PC-9 (cell line): ENCODE measurements at regions not wholly inside any gene's neighbourhood (a gene's known extent, or its start where the extent isn't known, plus 50 kb on each side); places are given as distances from the start of the nearest gene placed in this dataset.

Experiments
- BruUV-seq: library from RNA; stranded (reverse); fragments of 400-500 nt; replicated peaks from 2 replicates; lab custom pipeline; 2021; lab: Mats Ljungman, UMichigan
- CTCF ChIA-PET: fragments of 300-600 bp; sonication (Branson Sonifier 250); formaldehyde crosslinking; loops from one replicate; lab custom pipeline; 2022; ENCODE audit warnings: antibody characterized with exemption; lab: Charles Lee
- POLR2A ChIA-PET: fragments of 300-600 bp; sonication (Branson Sonifier 250); formaldehyde crosslinking; loops from one replicate; lab custom pipeline; 2022; ENCODE audit warnings: antibody characterized with exemption; ENCODE audit not compliant: unreplicated experiment; lab: Charles Lee
- DNase-seq, 2 experiments: peaks; one replicate each; pipeline versions ENCODE4 v3.0.0 to v3.0.0-alpha.2; 2015 to 2022; ENCODE audit warnings: mixed read lengths in 1 of 2
- H2AFZ ChIP-seq: fragments of 200-600 bp; sonication (generic); 2 replicates; pipeline ENCODE4 v1.8.1; 2017; ENCODE audit warnings: antibody characterized with exemption
- H3F3A ChIP-seq: fragments of 200-600 bp; sonication (generic); 2 replicates; pipeline ENCODE4 v1.8.1; 2017; ENCODE audit warnings: antibody characterized with exemption, mild to moderate bottlenecking, low read depth; ENCODE audit not compliant: insufficient read depth
- H3K27ac ChIP-seq: fragments of 200-600 bp; sonication (generic); 2 replicates; pipeline ENCODE4 v1.6.1; 2016; ENCODE audit warnings: mixed run types
- H3K27me3 ChIP-seq: fragments of 200-600 bp; sonication (generic); 2 replicates; pipeline ENCODE4 v1.6.1; 2016; ENCODE audit warnings: low read depth, mixed run types; ENCODE audit not compliant: insufficient read depth
- H3K36me3 ChIP-seq: fragments of 200-600 bp; sonication (generic); 2 replicates; pipeline ENCODE4 v1.6.1; 2016; ENCODE audit warnings: low read depth, mixed run types
- H3K4me1 ChIP-seq: fragments of 200-600 bp; sonication (generic); replicated peaks from 2 replicates; pipeline ENCODE4 v1.6.1; 2016; ENCODE audit warnings: mixed run types; ENCODE audit not compliant: insufficient read depth
- H3K4me2 ChIP-seq: fragments of 200-600 bp; sonication (generic); 2 replicates; pipeline ENCODE4 v1.6.1; 2017; ENCODE audit warnings: mixed run types
- H3K4me3 ChIP-seq: fragments of 200-600 bp; sonication (generic); 2 replicates; pipeline ENCODE4 v1.6.1; 2016; ENCODE audit warnings: mixed run types
- H3K79me2 ChIP-seq: fragments of 200-600 bp; sonication (generic); 2 replicates; pipeline ENCODE4 v1.6.1; 2017; ENCODE audit warnings: low read depth, mixed run types
- H3K9me2 ChIP-seq: fragments of 200-600 bp; sonication (generic); 2 replicates; pipeline ENCODE4 v1.8.1; 2017; ENCODE audit warnings: mild to moderate bottlenecking; ENCODE audit not compliant: insufficient read depth
- H3K9me3 ChIP-seq: fragments of 200-600 bp; sonication (generic); 2 replicates; pipeline ENCODE4 v1.8.1; 2016; ENCODE audit warnings: low read depth; ENCODE audit not compliant: insufficient read depth
- H4K20me1 ChIP-seq: fragments of 200-600 bp; sonication (generic); 2 replicates; pipeline ENCODE4 v1.8.1; 2017; ENCODE audit not compliant: insufficient read depth
- CTCF ChIP-seq: fragments of 200-600 bp; sonication (generic); conservative IDR thresholded peaks from 2 replicates; pipeline ENCODE4 v1.6.1; 2017; ENCODE audit warnings: mixed run types, antibody characterized with exemption, mild to moderate bottlenecking, moderate library complexity
- EZH2 ChIP-seq: fragments of 200-600 bp; sonication (generic); IDR thresholded peaks from 2 replicates; pipeline ENCODE4 v1.8.0; 2017; ENCODE audit warnings: antibody characterized with exemption, low read depth
- intact Hi-C: fragments of 100-400 bp; cut with micrococcal nuclease; formaldehyde crosslinking; loops from one replicate; pipeline ENCODE4 v1.10.0; 2022; ENCODE audit not compliant: unreplicated experiment

- Histone ChIP-seq H3K79me2 (no peaks in the 10 kb centered on the region), H2AFZ (no peak overlapping the region), H3K36me3 (no peaks in the 10 kb centered on the region), H3K27me3 (no peaks in the 10 kb centered on the region), H3K4me1 (no peaks in the 10 kb centered on the region; the same call in 1 of the 2 replicates), H4K20me1 (no peaks in the 10 kb centered on the region), H3K27ac (no peak overlapping the region), H3K9me3 (no peaks in the 10 kb centered on the region), H3K9me2 (no peaks in the 10 kb centered on the region), H3K4me2 (no peak overlapping the region), H3K4me3 (no peak overlapping the region), H3F3A (no peaks in the 10 kb centered on the region)
- TF ChIP-seq EZH2 (no peak), CTCF (no peak)
- intact Hi-C loops, result no loop called here
- ChIA-PET CTCF (no interaction called here), POLR2A (no interaction called here)
- no TSS peak for BruUV-seq
- DNase-seq, result no peak
These were observed 336.5 kb downstream of the FOXO1 start for GRCh38 chr13:40329781-40330485.

- H3K4me2 ChIP-seq, result no peak overlapping the region
- BruUV-seq, result no TSS peak
- H3K4me3 ChIP-seq, result no peak overlapping the region
- H3K4me1 ChIP-seq, result no peaks in the 10 kb centered on the region; the same call in 1 of the 2 replicates
- no peak overlapping the region for H3K27ac ChIP-seq
- H2AFZ ChIP-seq, result no peak overlapping the region
- H3K36me3 ChIP-seq, result no peaks in the 10 kb centered on the region
- CTCF ChIA-PET, result no interaction called here
- no peaks in the 10 kb centered on the region for H3F3A ChIP-seq
- no peaks in the 10 kb centered on the region for H3K79me2 ChIP-seq
- no peaks in the 10 kb centered on the region for H3K27me3 ChIP-seq
- DNase-seq, result peak; percentile 23 to 41
- H3K9me3 ChIP-seq, result no peaks in the 10 kb centered on the region
- no peak for TF ChIP-seq CTCF
- TF ChIP-seq EZH2, result no peak
- POLR2A ChIA-PET, result no interaction called here
- H3K9me2 ChIP-seq, result no peaks in the 10 kb centered on the region
- no peaks in the 10 kb centered on the region for H4K20me1 ChIP-seq
- intact Hi-C loops, result no loop called here
These were observed 335.5 kb downstream of the FOXO1 start for GRCh38 chr13:40330950-40331349.

GRCh38 chr13:40331802-40332201, 334.6 kb downstream of the FOXO1 start:
- Histone ChIP-seq H3K27me3 (no peaks in the 10 kb centered on the region), H3K36me3 (no peaks in the 10 kb centered on the region), H4K20me1 (no peaks in the 10 kb centered on the region), H3K9me2 (no peaks in the 10 kb centered on the region), H2AFZ (no peak overlapping the region), H3K4me1 (no peaks in the 10 kb centered on the region; the same call in 1 of the 2 replicates), H3F3A (no peaks in the 10 kb centered on the region), H3K27ac (no peak overlapping the region), H3K4me2 (no peak overlapping the region), H3K79me2 (no peaks in the 10 kb centered on the region), H3K9me3 (no peaks in the 10 kb centered on the region), H3K4me3 (no peak overlapping the region)
- BruUV-seq, result no TSS peak
- no peak for DNase-seq
- POLR2A ChIA-PET, result no interaction called here
- CTCF ChIA-PET, result no interaction called here
- TF ChIP-seq EZH2, result no peak
- intact Hi-C loops, result no loop called here
